ENCODE measurements at regions not wholly inside any gene's neighbourhood (a gene's known extent, or its start where the extent isn't known, plus 50 kb on each side); places are given as distances from the start of the nearest gene placed in this dataset.

- Histone ChIP-seq H3K36me3 (no peaks in the 10 kb centered on the region), H3K4me1 (peaks cover 0 to 25% of the 10 kb centered on the region in 2 donors), H3K4me3 (no peak overlapping the region), H3K9me3 (no peaks in the 10 kb centered on the region), H3K27ac (no peak overlapping the region), H3K27me3 (no peaks in the 10 kb centered on the region)
- DNase-seq (ENCODE audit: low spot score) = no peak
- TF ChIP-seq CTCF (IDR thresholded peaks at IDR 0.05) = no peak
Observed at GRCh38 chr18:25827961-25828561, 262.4 kb downstream of the SS18 start.

GRCh38 chr18:25827228-25827627, 263.2 kb downstream of the SS18 start:
- TF ChIP-seq CTCF (IDR thresholded peaks at IDR 0.05) = no peak
- H3K36me3 ChIP-seq = no peaks in the 10 kb centered on the region
- H3K4me1 ChIP-seq = peaks cover 0 to 25% of the 10 kb centered on the region in 2 donors
- H3K4me3 ChIP-seq = no peak overlapping the region
- H3K9me3 ChIP-seq = no peaks in the 10 kb centered on the region
- H3K27ac ChIP-seq = no peak overlapping the region
- no peak for DNase-seq (ENCODE audit: low spot score)
- no peaks in the 10 kb centered on the region for H3K27me3 ChIP-seq

- Histone ChIP-seq H3K27ac (no peak overlapping the region), H3K9me3 (no peaks in the 10 kb centered on the region), H3K36me3 (no peaks in the 10 kb centered on the region), H3K27me3 (no peaks in the 10 kb centered on the region), H3K4me3 (no peak overlapping the region), H3K4me1 (peaks cover 0 to 25% of the 10 kb centered on the region in 2 donors)
- no peak for DNase-seq (ENCODE audit: low spot score)
- no peak for TF ChIP-seq CTCF (IDR thresholded peaks at IDR 0.05)
Observed at GRCh38 chr18:25826823-25827222, 263.6 kb downstream of the SS18 start.

GRCh38 chr18:25825979-25826776, 264.2 kb downstream of the SS18 start:
- H3K36me3 ChIP-seq = no peaks in the 10 kb centered on the region
- no peak overlapping the region for H3K4me3 ChIP-seq
- no peaks in the 10 kb centered on the region for H3K9me3 ChIP-seq
- DNase-seq (ENCODE audit: low spot score) = no peak
- no peak overlapping the region for H3K27ac ChIP-seq
- no peaks in the 10 kb centered on the region for H3K27me3 ChIP-seq
- peaks cover 0 to 21% of the 10 kb centered on the region in 2 donors for H3K4me1 ChIP-seq
- no peak for TF ChIP-seq CTCF (IDR thresholded peaks at IDR 0.05)

- no peaks in the 10 kb centered on the region for H3K27me3 ChIP-seq
- H3K4me1 ChIP-seq = peaks cover 0 to 14% of the 10 kb centered on the region in 2 donors
- no peaks in the 10 kb centered on the region for H3K9me3 ChIP-seq
- H3K4me3 ChIP-seq = no peak overlapping the region
- no peak overlapping the region for H3K27ac ChIP-seq
- TF ChIP-seq CTCF (IDR thresholded peaks at IDR 0.05) = no peak
- H3K36me3 ChIP-seq = no peaks in the 10 kb centered on the region
- no peak for DNase-seq (ENCODE audit: low spot score)
Observed at GRCh38 chr18:25825056-25825455, 265.4 kb downstream of the SS18 start.
